OCI-LY1 (cell line): ENCODE measurements at regions not wholly inside any gene's neighbourhood (a gene's known extent, or its start where the extent isn't known, plus 50 kb on each side); places are given as distances from the start of the nearest gene placed in this dataset.

Experiments
- H2AFZ ChIP-seq: fragments of 200-600 bp; sonication (generic), shearing (Covaris generic); 2 replicates; pipeline ENCODE4 v1.6.0; 2014; ENCODE audit warnings: antibody characterized with exemption, mild to moderate bottlenecking, low read length
- H3F3A ChIP-seq: fragments of 200-600 bp; sonication (generic), shearing (Covaris generic); 2 replicates; pipeline ENCODE4 v1.6.0; 2014; ENCODE audit warnings: mild to moderate bottlenecking, antibody characterized with exemption, low read length, moderate library complexity; ENCODE audit not compliant: insufficient read depth
- H3K27ac ChIP-seq: fragments of 200-600 bp; sonication (generic); 2 replicates; pipeline ENCODE4 v1.5.1; 2014; ENCODE audit warnings: low read length, mixed run types, mild to moderate bottlenecking, low read depth; ENCODE audit not compliant: poor library complexity, severe bottlenecking
- H3K27me3 ChIP-seq: fragments of 200-600 bp; sonication (generic); 2 replicates; pipeline ENCODE4 v1.6.0; 2014; ENCODE audit warnings: antibody characterized with exemption, mild to moderate bottlenecking, low read length, moderate library complexity; ENCODE audit not compliant: insufficient read depth
- H3K36me3 ChIP-seq: fragments of 200-600 bp; sonication (generic); 2 replicates; pipeline ENCODE4 v1.6.1; 2014; ENCODE audit warnings: mild to moderate bottlenecking, antibody characterized with exemption, low read length, moderate library complexity, mixed read lengths; ENCODE audit not compliant: insufficient read depth
- H3K4me1 ChIP-seq: fragments of 200-600 bp; sonication (generic); 2 replicates; pipeline ENCODE4 v1.5.1; 2014; ENCODE audit warnings: mild to moderate bottlenecking, low read length, moderate library complexity; ENCODE audit not compliant: insufficient read depth, severe bottlenecking
- H3K4me2 ChIP-seq: fragments of 200-600 bp; sonication (generic), shearing (Covaris generic); 2 replicates; pipeline ENCODE4 v1.6.1; 2014; ENCODE audit warnings: low read length
- H3K4me3 ChIP-seq: fragments of 200-600 bp; sonication (generic); 2 replicates; pipeline ENCODE4 v1.5.1; 2014; ENCODE audit warnings: low read length, low read depth, mild to moderate bottlenecking, mixed read lengths; ENCODE audit not compliant: poor library complexity, severe bottlenecking
- H3K79me2 ChIP-seq: fragments of 200-600 bp; shearing (Covaris generic); 2 replicates; pipeline ENCODE4 v1.6.1; 2016; ENCODE audit warnings: mixed run types, low read length, mixed read lengths; ENCODE audit not compliant: insufficient read depth
- H3K9ac ChIP-seq: fragments of 200-600 bp; sonication (generic), shearing (Covaris generic); 2 replicates; pipeline ENCODE4 v1.6.1; 2014; ENCODE audit warnings: mild to moderate bottlenecking, low read length, mixed read lengths
- H3K9me2 ChIP-seq: fragments of 200-600 bp; sonication (generic), shearing (Covaris generic); 2 replicates; pipeline ENCODE4 v1.6.1; 2014; ENCODE audit warnings: low read depth, mild to moderate bottlenecking, low read length, mixed read lengths
- H3K9me3 ChIP-seq: fragments of 200-600 bp; shearing (Covaris generic); 2 replicates; pipeline ENCODE4 v1.6.1; 2014; ENCODE audit warnings: low read length, mixed read lengths
- H4K20me1 ChIP-seq: fragments of 200-600 bp; sonication (generic), shearing (Covaris generic); 2 replicates; pipeline ENCODE4 v1.6.0; 2016; ENCODE audit warnings: mild to moderate bottlenecking, low read length; ENCODE audit not compliant: insufficient read depth
- EZH2 ChIP-seq: fragments of 200-600 bp; sonication (generic), shearing (Covaris generic); IDR thresholded peaks from 2 replicates; pipeline ENCODE4 v1.8.0; 2017; ENCODE audit warnings: borderline replicate concordance, mixed run types, mild to moderate bottlenecking, antibody characterized with exemption, low read length, moderate library complexity, mixed read lengths
- TF ChIP-seq, protein P1 (sequence below): fragments of 200-600 bp; sonication (generic), shearing (Covaris generic); IDR thresholded peaks from 2 replicates; pipeline ENCODE4 v1.5.1; 2017; ENCODE audit warnings: mild to moderate bottlenecking, antibody characterized with exemption, low read length, moderate library complexity, mixed read lengths

DNA sequence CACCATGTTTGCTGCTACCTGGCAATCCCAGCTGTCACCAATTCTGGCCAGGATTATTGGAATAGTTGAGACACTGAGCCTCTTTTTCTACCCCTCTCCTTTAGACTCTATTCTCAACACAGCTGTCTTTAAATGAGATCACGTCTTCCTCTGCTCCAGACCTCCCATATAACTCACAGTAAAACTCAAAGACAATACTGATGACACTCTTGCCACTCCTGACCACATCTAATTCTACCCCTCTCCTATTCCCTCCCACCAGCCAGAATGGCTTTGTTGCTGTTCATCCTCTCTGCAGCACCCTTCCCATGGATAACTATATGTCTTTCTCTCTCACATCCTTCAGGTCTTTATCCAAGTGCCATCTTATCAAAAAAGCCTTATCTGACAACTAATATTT is 188.6 kb upstream of the IL15 start:
- no peak overlapping the region for H3K4me3 ChIP-seq
- no peak overlapping the region for H3K4me2 ChIP-seq
- no peaks in the 10 kb centered on the region for H3F3A ChIP-seq
- H3K79me2 ChIP-seq: no peaks in the 10 kb centered on the region
- H2AFZ ChIP-seq: no peak overlapping the region
- H3K9me2 ChIP-seq: no peaks in the 10 kb centered on the region
- no peaks in the 10 kb centered on the region for H4K20me1 ChIP-seq
- no peaks in the 10 kb centered on the region for H3K9me3 ChIP-seq
- no peaks in the 10 kb centered on the region for H3K36me3 ChIP-seq
- TF ChIP-seq, protein P1, sequence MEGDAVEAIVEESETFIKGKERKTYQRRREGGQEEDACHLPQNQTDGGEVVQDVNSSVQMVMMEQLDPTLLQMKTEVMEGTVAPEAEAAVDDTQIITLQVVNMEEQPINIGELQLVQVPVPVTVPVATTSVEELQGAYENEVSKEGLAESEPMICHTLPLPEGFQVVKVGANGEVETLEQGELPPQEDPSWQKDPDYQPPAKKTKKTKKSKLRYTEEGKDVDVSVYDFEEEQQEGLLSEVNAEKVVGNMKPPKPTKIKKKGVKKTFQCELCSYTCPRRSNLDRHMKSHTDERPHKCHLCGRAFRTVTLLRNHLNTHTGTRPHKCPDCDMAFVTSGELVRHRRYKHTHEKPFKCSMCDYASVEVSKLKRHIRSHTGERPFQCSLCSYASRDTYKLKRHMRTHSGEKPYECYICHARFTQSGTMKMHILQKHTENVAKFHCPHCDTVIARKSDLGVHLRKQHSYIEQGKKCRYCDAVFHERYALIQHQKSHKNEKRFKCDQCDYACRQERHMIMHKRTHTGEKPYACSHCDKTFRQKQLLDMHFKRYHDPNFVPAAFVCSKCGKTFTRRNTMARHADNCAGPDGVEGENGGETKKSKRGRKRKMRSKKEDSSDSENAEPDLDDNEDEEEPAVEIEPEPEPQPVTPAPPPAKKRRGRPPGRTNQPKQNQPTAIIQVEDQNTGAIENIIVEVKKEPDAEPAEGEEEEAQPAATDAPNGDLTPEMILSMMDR: no peak
- TF ChIP-seq EZH2: no peak
- no peak overlapping the region for H3K9ac ChIP-seq
- no peak overlapping the region for H3K27ac ChIP-seq
- no peaks in the 10 kb centered on the region for H3K4me1 ChIP-seq
- no peaks in the 10 kb centered on the region for H3K27me3 ChIP-seq

DNA sequence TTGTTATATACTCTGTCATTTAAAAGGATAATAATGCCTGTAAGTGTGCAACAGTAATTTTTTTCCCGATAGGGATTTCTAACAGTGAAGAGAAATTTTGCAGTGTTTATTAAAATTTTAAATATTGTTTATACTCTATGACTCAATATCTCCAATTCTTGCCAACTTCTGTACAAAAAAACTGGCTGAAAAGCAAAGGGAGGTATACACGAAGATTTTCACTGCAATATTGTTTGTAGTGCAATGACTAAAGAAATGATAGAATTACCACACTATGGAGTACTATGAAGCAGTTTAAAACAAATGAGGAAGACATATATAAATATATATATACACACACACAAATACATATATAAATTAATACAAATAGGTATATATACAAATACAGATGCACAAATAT is 187.9 kb upstream of the IL15 start:
- Histone ChIP-seq H3K27ac (no peak overlapping the region), H3K79me2 (no peaks in the 10 kb centered on the region), H3K4me2 (no peak overlapping the region), H3K9me3 (no peaks in the 10 kb centered on the region), H3K9ac (no peak overlapping the region), H4K20me1 (no peaks in the 10 kb centered on the region), H3K9me2 (no peaks in the 10 kb centered on the region), H3K4me3 (no peak overlapping the region), H3F3A (no peaks in the 10 kb centered on the region), H2AFZ (no peak overlapping the region), H3K36me3 (no peaks in the 10 kb centered on the region), H3K27me3 (no peaks in the 10 kb centered on the region), H3K4me1 (no peaks in the 10 kb centered on the region)
- no peak for TF ChIP-seq EZH2
- TF ChIP-seq, protein P1: no peak

DNA sequence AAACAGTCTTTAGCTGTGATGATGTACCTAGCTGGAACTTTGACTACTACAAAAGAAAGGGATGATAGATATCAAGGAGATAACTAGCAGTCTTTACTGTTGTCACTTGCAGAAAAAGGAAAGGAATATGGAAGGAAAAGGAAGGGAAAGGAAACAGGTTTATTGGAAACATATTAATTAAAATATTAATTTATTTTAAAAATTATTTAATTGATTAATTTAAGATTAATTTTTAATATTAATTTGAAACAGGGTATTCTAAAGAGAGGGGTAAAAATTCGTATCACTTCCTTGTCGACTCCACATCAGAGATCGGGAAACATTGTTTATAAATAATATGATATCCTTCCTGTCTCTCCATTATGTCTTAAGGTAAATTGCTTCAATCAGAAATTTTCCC is 186.5 kb upstream of the IL15 start:
- H3K36me3 ChIP-seq: no peaks in the 10 kb centered on the region
- TF ChIP-seq EZH2: no peak
- TF ChIP-seq, protein P1: no peak
- no peak overlapping the region for H3K4me2 ChIP-seq
- no peaks in the 10 kb centered on the region for H3K9me2 ChIP-seq
- no peaks in the 10 kb centered on the region for H3K4me1 ChIP-seq
- no peak overlapping the region for H3K4me3 ChIP-seq
- no peak overlapping the region for H3K9ac ChIP-seq
- no peaks in the 10 kb centered on the region for H3F3A ChIP-seq
- no peaks in the 10 kb centered on the region for H3K79me2 ChIP-seq
- no peaks in the 10 kb centered on the region for H3K27me3 ChIP-seq
- H2AFZ ChIP-seq: no peak overlapping the region
- H4K20me1 ChIP-seq: no peaks in the 10 kb centered on the region
- H3K27ac ChIP-seq: no peak overlapping the region
- no peaks in the 10 kb centered on the region for H3K9me3 ChIP-seq
